Activated CD8-positive, alpha-beta T cell treated with anti-CD3 and anti-CD28 coated beads, Interleukin-2, amount 10 ng/mL, durations not matched to agents 7 days and 5 days (primary cell): ENCODE measurements at regions not wholly inside any gene's neighbourhood (a gene's known extent, or its start where the extent isn't known, plus 50 kb on each side); places are given as distances from the start of the nearest gene placed in this dataset.
"Not testable (repeated sequence)": the region's sequence is repeated elsewhere in the genome, so short reads cannot be mapped to it uniquely, and the experiment has no call there.

Source experiments
- ATAC-seq: fragments of 150-1000 bp; cut with Tn5 transposase; one replicate; pipeline ENCODE4 v1.10.0; 2021; ENCODE audit warnings: moderate library complexity
- CTCF ChIA-PET: fragments of 350-600 bp; sonication (Branson Sonifier 250); formaldehyde crosslinking; loops from one replicate; lab custom pipeline; 2021; ENCODE audit warnings: antibody characterized with exemption; lab: Charles Lee
- POLR2A ChIA-PET: fragments of 350-600 bp; sonication (Branson Sonifier 250); formaldehyde crosslinking; loops from one replicate; lab custom pipeline; 2021; ENCODE audit warnings: antibody characterized with exemption; lab: Charles Lee
- DNase-seq: peaks from one replicate; pipeline ENCODE4 v3.0.0-alpha.2; 2020
- H3K27ac Mint-ChIP-seq: one replicate; pipeline ENCODE4 v1.8.0; 2021; ENCODE audit warnings: mild to moderate bottlenecking, mixed read lengths
- H3K27me3 Mint-ChIP-seq: one replicate; pipeline ENCODE4 v1.8.0; 2021; ENCODE audit warnings: low read depth, mixed read lengths
- H3K36me3 Mint-ChIP-seq: one replicate; pipeline ENCODE4 v1.8.0; 2021; ENCODE audit warnings: low read depth, mixed read lengths
- H3K4me1 Mint-ChIP-seq: one replicate; pipeline ENCODE4 v1.8.0; 2021; ENCODE audit warnings: low read depth, mixed read lengths
- H3K4me3 Mint-ChIP-seq: one replicate; pipeline ENCODE4 v1.8.0; 2021; ENCODE audit warnings: mild to moderate bottlenecking, mixed read lengths
- H3K9me3 Mint-ChIP-seq: one replicate; pipeline ENCODE4 v1.8.0; 2022; ENCODE audit warnings: mixed read lengths; ENCODE audit not compliant: insufficient read depth

DNA sequence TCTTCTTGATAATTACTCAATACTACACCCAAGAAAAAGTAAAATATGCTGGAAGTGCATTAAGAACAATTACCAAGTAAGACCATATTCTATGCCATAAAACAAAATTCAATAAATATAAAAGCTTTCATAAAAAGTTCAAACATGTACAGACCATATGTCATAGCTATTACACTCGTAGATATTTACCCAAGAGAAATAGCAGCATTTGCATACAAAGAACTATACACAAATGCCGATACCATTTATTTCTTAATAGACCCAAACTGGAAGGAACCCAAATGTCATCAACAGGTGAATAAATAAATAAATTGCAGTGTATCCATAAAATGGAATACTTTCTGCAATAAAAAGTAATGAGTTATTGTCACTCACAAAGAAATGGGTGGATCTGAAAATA is 78.3 kb upstream of the SLC16A7 start:
- no peak for ATAC-seq
- no peaks in the 10 kb centered on the region for H3K27me3 Mint-ChIP-seq
- H3K4me3 Mint-ChIP-seq = no peak overlapping the region
- no peaks in the 10 kb centered on the region for H3K36me3 Mint-ChIP-seq
- ChIA-PET CTCF (no interaction called here), POLR2A (no interaction called here)
- H3K4me1 Mint-ChIP-seq = peaks cover 7% of the 10 kb centered on the region
- H3K9me3 Mint-ChIP-seq = no peaks in the 10 kb centered on the region
- no peak overlapping the region for H3K27ac Mint-ChIP-seq
- no peak for DNase-seq

DNA sequence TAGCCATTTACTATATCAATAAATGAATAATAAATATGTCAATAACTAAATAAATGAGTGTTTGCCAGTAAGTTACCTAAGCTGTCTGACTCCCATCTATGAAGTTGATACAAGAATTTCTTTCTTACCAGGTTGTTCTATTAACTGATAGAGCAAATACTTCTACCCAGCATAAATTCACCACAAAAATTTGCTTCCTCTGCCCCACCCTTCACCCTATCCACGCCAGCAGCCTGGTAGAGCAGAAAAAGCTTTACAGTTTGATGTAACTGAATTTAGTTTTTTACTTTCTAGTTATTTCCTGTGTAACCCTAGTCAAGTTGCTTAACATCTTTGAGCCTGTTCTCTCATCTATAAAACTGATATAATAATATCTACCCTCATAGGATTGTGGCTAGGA is 94.9 kb upstream of the SLC16A7 start:
- Mint-ChIP-seq H3K36me3 (no peaks in the 10 kb centered on the region), H3K4me1 (peaks cover 7% of the 10 kb centered on the region), H3K27ac (no peak overlapping the region), H3K4me3 (no peak overlapping the region), H3K27me3 (no peaks in the 10 kb centered on the region), H3K9me3 (no peaks in the 10 kb centered on the region)
- ChIA-PET CTCF (interaction anchor here (1.1 kb wide), 1 partner anchor 13 kb away, joined by 3 read pairs; no protein-coding TSS in a partner anchor), POLR2A (no interaction called here)
- ATAC-seq (no peak), DNase-seq (no peak)

- DNase-seq = no peak
- POLR2A ChIA-PET = no interaction called here
- H3K27me3 Mint-ChIP-seq = no peaks in the 10 kb centered on the region
- no peaks in the 10 kb centered on the region for H3K9me3 Mint-ChIP-seq
- CTCF ChIA-PET = interaction anchor here (1.1 kb wide), 1 partner anchor 14 kb away, joined by 3 read pairs; no protein-coding TSS in a partner anchor
- H3K27ac Mint-ChIP-seq = no peak overlapping the region
- no peak for ATAC-seq
- no peaks in the 10 kb centered on the region for H3K36me3 Mint-ChIP-seq
- H3K4me3 Mint-ChIP-seq = no peak overlapping the region
- H3K4me1 Mint-ChIP-seq = peaks cover 7% of the 10 kb centered on the region
These were observed 95.5 kb upstream of the SLC16A7 start for GRCh38 chr12:59500335-59500734.

- no peak for DNase-seq
- no peaks in the 10 kb centered on the region for H3K9me3 Mint-ChIP-seq
- CTCF ChIA-PET = interaction anchor here (1.1 kb wide), 1 partner anchor 14 kb away, joined by 3 read pairs; no protein-coding TSS in a partner anchor
- H3K4me3 Mint-ChIP-seq = no peak overlapping the region
- no peak for ATAC-seq
- POLR2A ChIA-PET = no interaction called here
- peaks cover 7% of the 10 kb centered on the region for H3K4me1 Mint-ChIP-seq
- H3K27ac Mint-ChIP-seq = no peak overlapping the region
- H3K27me3 Mint-ChIP-seq = no peaks in the 10 kb centered on the region
- H3K36me3 Mint-ChIP-seq = no peaks in the 10 kb centered on the region
These were observed 96.1 kb upstream of the SLC16A7 start for GRCh38 chr12:59499774-59500173.

- no peak overlapping the region for H3K4me3 Mint-ChIP-seq
- ATAC-seq = no peak
- no peaks in the 10 kb centered on the region for H3K4me1 Mint-ChIP-seq
- H3K9me3 Mint-ChIP-seq = no peaks in the 10 kb centered on the region
- no peaks in the 10 kb centered on the region for H3K27me3 Mint-ChIP-seq
- ChIA-PET POLR2A (no interaction called here), CTCF (interaction anchor here (1.2 kb wide), 1 partner anchor 11 kb away, joined by 3 read pairs; no protein-coding TSS in a partner anchor)
- DNase-seq = no peak
- H3K36me3 Mint-ChIP-seq = no peaks in the 10 kb centered on the region
- no peak overlapping the region for H3K27ac Mint-ChIP-seq
These were observed 101.2 kb upstream of the SLC16A7 start for GRCh38 chr12:59494617-59495016.

DNA sequence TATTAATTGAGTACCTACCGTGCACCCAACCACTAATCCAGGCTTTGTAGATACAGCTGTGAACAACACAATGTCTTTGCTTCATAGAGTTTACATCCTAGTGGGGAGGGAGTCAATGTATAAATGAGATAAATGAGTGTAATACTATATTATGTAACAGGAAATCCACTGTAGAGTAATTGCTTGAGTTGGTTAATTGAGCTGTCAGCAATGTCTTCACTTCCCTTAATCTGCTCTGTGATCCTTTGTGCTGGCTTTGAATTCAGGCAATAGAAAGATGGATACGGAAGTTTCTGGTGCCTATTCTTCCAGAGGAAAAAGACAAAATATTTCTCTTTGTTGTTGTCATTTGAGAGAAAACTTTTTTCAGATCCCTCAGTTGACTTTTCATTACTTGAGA is 104.0 kb upstream of the SLC16A7 start:
- Mint-ChIP-seq H3K27ac (no peak overlapping the region), H3K36me3 (no peaks in the 10 kb centered on the region), H3K4me3 (no peak overlapping the region), H3K27me3 (no peaks in the 10 kb centered on the region), H3K4me1 (no peaks in the 10 kb centered on the region), H3K9me3 (no peaks in the 10 kb centered on the region)
- DNase-seq (no peak), ATAC-seq (no peak)
- POLR2A ChIA-PET = no interaction called here
- CTCF ChIA-PET = no interaction called here

DNA sequence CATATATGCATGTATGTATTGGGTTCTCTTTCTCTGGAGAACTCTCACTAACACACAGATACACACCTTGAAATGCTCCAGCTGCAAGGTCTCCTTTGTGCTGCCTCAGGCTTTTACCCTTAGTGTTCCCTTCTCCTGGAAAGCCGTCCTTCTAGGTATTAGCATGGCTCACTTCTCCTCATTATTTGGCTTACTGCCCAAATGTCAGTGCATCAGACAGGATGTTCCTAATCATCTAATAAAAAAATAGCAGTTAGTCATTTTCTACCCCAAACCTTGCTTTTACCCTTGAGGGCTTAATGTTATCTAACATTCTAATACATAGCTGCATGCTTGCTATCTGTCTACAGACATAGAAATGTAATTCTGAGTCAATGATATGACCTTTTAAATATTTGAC is 109.0 kb upstream of the SLC16A7 start:
- H3K27me3 Mint-ChIP-seq = no peaks in the 10 kb centered on the region
- peaks cover 6% of the 10 kb centered on the region for H3K4me1 Mint-ChIP-seq
- no peak overlapping the region for H3K4me3 Mint-ChIP-seq
- no peaks in the 10 kb centered on the region for H3K9me3 Mint-ChIP-seq
- no peak for ATAC-seq
- H3K36me3 Mint-ChIP-seq = no peaks in the 10 kb centered on the region
- DNase-seq = no peak
- H3K27ac Mint-ChIP-seq = no peak overlapping the region
- ChIA-PET CTCF (no interaction called here), POLR2A (no interaction called here)

DNA sequence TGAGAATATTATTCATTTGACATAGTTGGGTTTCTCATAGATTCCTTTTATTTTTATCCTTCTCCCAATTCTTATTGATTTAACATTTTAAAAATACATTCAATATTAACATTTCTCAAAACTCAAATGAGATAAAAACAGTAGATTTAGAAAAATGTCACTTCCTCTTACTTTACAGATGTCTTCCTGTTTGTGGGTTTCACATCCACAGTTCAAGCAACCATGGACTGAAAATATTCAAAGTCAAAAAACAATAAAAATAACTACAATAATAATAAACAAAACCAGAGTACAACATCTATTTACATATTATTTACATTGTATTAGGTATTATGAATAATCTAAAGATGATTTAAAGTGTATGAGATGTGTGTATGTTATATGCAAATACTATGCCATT is 111.3 kb upstream of the SLC16A7 start:
- Mint-ChIP-seq H3K27me3 (no peaks in the 10 kb centered on the region), H3K4me1 (peaks cover 6% of the 10 kb centered on the region), H3K4me3 (no peak overlapping the region), H3K27ac (no peak overlapping the region), H3K9me3 (no peaks in the 10 kb centered on the region), H3K36me3 (no peaks in the 10 kb centered on the region)
- ChIA-PET CTCF (no interaction called here), POLR2A (no interaction called here)
- ATAC-seq (no peak), DNase-seq (no peak)

DNA sequence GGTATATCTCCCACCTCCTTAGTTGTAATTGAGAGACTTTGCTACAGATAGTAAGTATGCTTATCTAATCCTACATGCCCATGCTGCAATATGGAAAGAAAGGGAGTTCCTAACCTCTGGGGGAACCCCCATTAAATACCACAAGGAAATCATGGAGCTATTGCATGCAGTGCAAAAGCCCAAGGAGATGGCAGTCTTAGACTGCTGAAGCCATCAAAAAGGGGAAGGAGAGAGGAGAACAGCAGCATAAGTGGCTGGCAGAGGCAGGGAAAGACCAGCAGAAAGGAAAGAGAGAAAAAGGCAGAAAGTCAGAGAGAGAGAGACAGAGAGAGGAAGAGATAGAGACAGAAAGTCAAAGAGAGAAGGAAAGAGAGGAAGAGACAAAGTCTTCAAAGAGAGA is 121.6 kb upstream of the SLC16A7 start:
- H3K36me3 Mint-ChIP-seq, DNase-seq, ATAC-seq, H3K4me3 Mint-ChIP-seq, H3K27me3 Mint-ChIP-seq, H3K4me1 Mint-ChIP-seq, H3K9me3 Mint-ChIP-seq, H3K27ac Mint-ChIP-seq, POLR2A ChIA-PET, CTCF ChIA-PET: not testable (repeated sequence)

- Mint-ChIP-seq H3K4me1 (no peaks in the 10 kb centered on the region), H3K9me3 (peaks cover 10% of the 10 kb centered on the region), H3K27ac (no peak overlapping the region), H3K4me3 (no peak overlapping the region), H3K27me3 (no peaks in the 10 kb centered on the region), H3K36me3 (no peaks in the 10 kb centered on the region)
- DNase-seq = no peak
- ATAC-seq = no peak
- ChIA-PET CTCF (interaction anchor here (0.9 kb wide), 1 partner anchor 336 kb away, joined by 3 read pairs; no protein-coding TSS in a partner anchor), POLR2A (no interaction called here)
These were observed 123.6 kb upstream of the SLC16A7 start for GRCh38 chr12:59472273-59472672.

DNA sequence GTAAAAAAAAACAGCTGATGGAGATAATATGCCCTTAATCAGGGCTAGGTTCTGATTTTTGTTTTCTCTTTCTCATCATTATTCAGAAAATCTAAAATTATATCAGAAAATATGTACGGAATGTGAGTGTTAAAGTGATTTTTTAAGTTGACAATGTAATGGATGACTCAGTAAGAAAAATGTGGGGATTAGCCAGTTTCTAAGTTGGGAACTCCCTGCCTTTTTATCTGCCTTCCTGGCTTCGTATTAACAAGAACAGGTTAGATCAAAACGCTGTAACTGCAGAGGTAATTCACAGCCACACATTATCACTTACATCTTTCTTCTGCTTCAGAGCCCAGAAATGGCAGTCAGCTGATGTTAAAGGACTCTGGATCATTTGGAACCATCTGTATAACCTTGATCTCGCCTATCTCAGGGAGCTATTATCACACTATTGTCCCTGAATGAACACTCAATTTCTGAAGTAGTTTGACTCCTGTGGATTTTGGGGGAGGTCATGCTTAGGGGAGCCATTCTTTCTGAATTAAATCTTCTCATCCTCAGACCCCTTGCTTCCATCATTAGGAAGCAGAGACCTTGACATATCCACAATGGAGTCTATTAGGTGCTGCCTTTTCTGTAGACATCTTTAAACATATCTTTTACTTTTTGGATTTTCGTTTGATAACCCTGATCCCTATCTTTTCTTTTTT is 135.7 kb upstream of the SLC16A7 start:
- ChIA-PET CTCF (no interaction called here), POLR2A (no interaction called here)
- Mint-ChIP-seq H3K36me3 (no peaks in the 10 kb centered on the region), H3K27me3 (no peaks in the 10 kb centered on the region), H3K9me3 (no peaks in the 10 kb centered on the region), H3K4me3 (no peak overlapping the region), H3K27ac (no peak overlapping the region), H3K4me1 (no peaks in the 10 kb centered on the region)
- DNase-seq (no peak), ATAC-seq (no peak)

GRCh38 chr12:59453475-59453874 is 142.4 kb upstream of the SLC16A7 start:
- no peaks in the 10 kb centered on the region for H3K36me3 Mint-ChIP-seq

DNA sequence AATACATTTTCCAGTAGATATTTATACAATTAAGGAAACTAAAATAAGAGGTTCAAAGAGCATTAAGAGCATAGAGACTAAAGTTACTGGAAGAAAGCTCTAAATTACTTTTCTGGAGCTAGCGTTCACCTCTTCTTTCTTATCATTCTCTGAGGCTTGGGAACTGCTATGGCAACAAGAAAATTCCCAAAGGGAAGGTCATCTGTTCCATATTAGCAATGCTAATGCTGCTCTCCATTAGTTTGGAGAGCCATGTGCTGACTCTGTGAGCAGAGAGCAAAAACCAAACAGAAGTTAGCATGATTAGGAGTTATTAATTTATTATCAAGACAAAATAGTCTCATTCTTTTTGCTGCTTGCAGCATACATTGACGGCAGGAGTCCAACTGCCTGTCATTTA is 143.1 kb upstream of the SLC16A7 start:
- Mint-ChIP-seq H3K4me1 (no peaks in the 10 kb centered on the region), H3K36me3 (no peaks in the 10 kb centered on the region), H3K27me3 (no peaks in the 10 kb centered on the region), H3K9me3 (no peaks in the 10 kb centered on the region), H3K4me3 (no peak overlapping the region), H3K27ac (no peak overlapping the region)
- ATAC-seq = no peak
- ChIA-PET POLR2A (no interaction called here), CTCF (no interaction called here)
- no peak for DNase-seq

More at GRCh38 chr12:59453475-59453874, 142.4 kb upstream of the SLC16A7 start:
- no peaks in the 10 kb centered on the region for H3K9me3 Mint-ChIP-seq
- CTCF ChIA-PET = no interaction called here
- POLR2A ChIA-PET = no interaction called here
- no peak overlapping the region for H3K27ac Mint-ChIP-seq
- H3K4me3 Mint-ChIP-seq = no peak overlapping the region
- DNase-seq (no peak), ATAC-seq (no peak)
- H3K4me1 Mint-ChIP-seq = no peaks in the 10 kb centered on the region
- no peaks in the 10 kb centered on the region for H3K27me3 Mint-ChIP-seq
